ENCODE measurements at regions not wholly inside any gene's neighbourhood (a gene's known extent, or its start where the extent isn't known, plus 50 kb on each side); places are given as distances from the start of the nearest gene placed in this dataset.

- no peak overlapping the region for H3K27ac ChIP-seq
- H3K9me3 ChIP-seq = no peaks in the 10 kb centered on the region
- H3K27me3 ChIP-seq = no peaks in the 10 kb centered on the region
- no peak overlapping the region for H3K4me3 ChIP-seq
- TF ChIP-seq POLR2A (IDR thresholded peaks at IDR 0.05) (no peak), CTCF (IDR thresholded peaks at IDR 0.05) (no peak)
- H3K36me3 ChIP-seq = no peaks in the 10 kb centered on the region
- H3K4me1 ChIP-seq = no peaks in the 10 kb centered on the region
- intact Hi-C loops (cut with DNase I; ENCODE audit: low total_unique reads) = no loop called here
- no peak for DNase-seq
Measured at GRCh38 chr1:172809750-172810149, 150.8 kb downstream of the FASLG start.

GRCh38 chr1:172810480-172811175, 151.7 kb downstream of the FASLG start:
- intact Hi-C loops (cut with DNase I; ENCODE audit: low total_unique reads) = no loop called here
- H3K36me3 ChIP-seq = no peaks in the 10 kb centered on the region
- TF ChIP-seq POLR2A (IDR thresholded peaks at IDR 0.05) = no peak
- no peak for TF ChIP-seq CTCF (IDR thresholded peaks at IDR 0.05)
- no peak overlapping the region for H3K4me3 ChIP-seq
- DNase-seq = no peak
- H3K27ac ChIP-seq = no peak overlapping the region
- H3K27me3 ChIP-seq = no peaks in the 10 kb centered on the region
- H3K4me1 ChIP-seq = no peaks in the 10 kb centered on the region
- no peaks in the 10 kb centered on the region for H3K9me3 ChIP-seq

GRCh38 chr1:172811694-172812093, 152.8 kb downstream of the FASLG start:
- H3K9me3 ChIP-seq = no peaks in the 10 kb centered on the region
- no peak for DNase-seq
- no peak overlapping the region for H3K27ac ChIP-seq
- TF ChIP-seq POLR2A (IDR thresholded peaks at IDR 0.05) (no peak), CTCF (IDR thresholded peaks at IDR 0.05) (no peak)
- no peak overlapping the region for H3K4me3 ChIP-seq
- no peaks in the 10 kb centered on the region for H3K36me3 ChIP-seq
- intact Hi-C loops (cut with DNase I; ENCODE audit: low total_unique reads) = no loop called here
- no peaks in the 10 kb centered on the region for H3K4me1 ChIP-seq
- no peaks in the 10 kb centered on the region for H3K27me3 ChIP-seq

GRCh38 chr1:172812118-172812517, 153.2 kb downstream of the FASLG start:
- no peak overlapping the region for H3K27ac ChIP-seq
- H3K4me1 ChIP-seq = no peaks in the 10 kb centered on the region
- H3K9me3 ChIP-seq = no peaks in the 10 kb centered on the region
- no peaks in the 10 kb centered on the region for H3K27me3 ChIP-seq
- no peak for TF ChIP-seq POLR2A (IDR thresholded peaks at IDR 0.05)
- no peak for TF ChIP-seq CTCF (IDR thresholded peaks at IDR 0.05)
- H3K36me3 ChIP-seq = no peaks in the 10 kb centered on the region
- intact Hi-C loops (cut with DNase I; ENCODE audit: low total_unique reads) = no loop called here
- H3K4me3 ChIP-seq = no peak overlapping the region
- no peak for DNase-seq

GRCh38 chr1:172813330-172813729, 154.4 kb downstream of the FASLG start:
- no peak for TF ChIP-seq CTCF (IDR thresholded peaks at IDR 0.05)
- TF ChIP-seq POLR2A (IDR thresholded peaks at IDR 0.05) = no peak
- H3K27me3 ChIP-seq = no peaks in the 10 kb centered on the region
- intact Hi-C loops (cut with DNase I; ENCODE audit: low total_unique reads) = no loop called here
- H3K36me3 ChIP-seq = no peaks in the 10 kb centered on the region
- H3K9me3 ChIP-seq = no peaks in the 10 kb centered on the region
- H3K27ac ChIP-seq = no peak overlapping the region
- DNase-seq = no peak
- no peak overlapping the region for H3K4me3 ChIP-seq
- no peaks in the 10 kb centered on the region for H3K4me1 ChIP-seq

All from uterus (tissue), 3 donors.